Hepatocyte (in vitro differentiated cells): ENCODE measurements at regions not wholly inside any gene's neighbourhood (a gene's known extent, or its start where the extent isn't known, plus 50 kb on each side); places are given as distances from the start of the nearest gene placed in this dataset.

ENCODE experiments used
- EZH2phosphoT487 ChIP-seq: fragments of 200-600 bp; sonication (generic); IDR thresholded peaks from one replicate; pipeline ENCODE4 v1.6.1; 2018; ENCODE audit warnings: antibody characterized with exemption, mild to moderate bottlenecking, low read depth, moderate library complexity; ENCODE audit not compliant: unreplicated experiment, severe bottlenecking
- TF ChIP-seq, protein P1 (sequence below): fragments of 200-600 bp; sonication (generic); IDR thresholded peaks from 2 replicates; pipeline ENCODE4 v1.5.1; 2016; ENCODE audit warnings: antibody characterized with exemption, mild to moderate bottlenecking; ENCODE audit not compliant: poor library complexity

DNA sequence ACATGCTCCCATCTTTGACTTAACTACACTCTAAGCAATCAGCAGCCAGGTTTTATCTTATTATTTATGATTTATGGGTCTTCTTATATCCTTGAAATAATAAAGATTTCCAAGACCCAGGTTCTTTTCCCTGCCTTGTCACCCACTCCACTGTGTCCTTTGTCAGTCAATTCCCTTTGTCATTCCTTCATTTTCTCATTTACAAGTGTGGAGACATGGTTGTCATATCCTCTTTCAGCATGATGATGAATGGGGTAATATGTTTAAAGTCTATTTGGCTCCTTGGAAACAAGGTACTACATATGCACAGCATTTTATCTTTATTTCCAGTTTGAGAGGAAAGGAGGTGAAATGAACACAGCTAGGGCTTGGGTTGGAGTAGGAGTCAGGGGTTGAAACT, 521.8 kb downstream of the LMO7 start:
- TF ChIP-seq, protein P1, sequence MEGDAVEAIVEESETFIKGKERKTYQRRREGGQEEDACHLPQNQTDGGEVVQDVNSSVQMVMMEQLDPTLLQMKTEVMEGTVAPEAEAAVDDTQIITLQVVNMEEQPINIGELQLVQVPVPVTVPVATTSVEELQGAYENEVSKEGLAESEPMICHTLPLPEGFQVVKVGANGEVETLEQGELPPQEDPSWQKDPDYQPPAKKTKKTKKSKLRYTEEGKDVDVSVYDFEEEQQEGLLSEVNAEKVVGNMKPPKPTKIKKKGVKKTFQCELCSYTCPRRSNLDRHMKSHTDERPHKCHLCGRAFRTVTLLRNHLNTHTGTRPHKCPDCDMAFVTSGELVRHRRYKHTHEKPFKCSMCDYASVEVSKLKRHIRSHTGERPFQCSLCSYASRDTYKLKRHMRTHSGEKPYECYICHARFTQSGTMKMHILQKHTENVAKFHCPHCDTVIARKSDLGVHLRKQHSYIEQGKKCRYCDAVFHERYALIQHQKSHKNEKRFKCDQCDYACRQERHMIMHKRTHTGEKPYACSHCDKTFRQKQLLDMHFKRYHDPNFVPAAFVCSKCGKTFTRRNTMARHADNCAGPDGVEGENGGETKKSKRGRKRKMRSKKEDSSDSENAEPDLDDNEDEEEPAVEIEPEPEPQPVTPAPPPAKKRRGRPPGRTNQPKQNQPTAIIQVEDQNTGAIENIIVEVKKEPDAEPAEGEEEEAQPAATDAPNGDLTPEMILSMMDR: no peak
- no peak for TF ChIP-seq EZH2phosphoT487
